Large intestine (tissue), 3 donors: ENCODE measurements at regions not wholly inside any gene's neighbourhood (a gene's known extent, or its start where the extent isn't known, plus 50 kb on each side); places are given as distances from the start of the nearest gene placed in this dataset.
A peak's percentile ranks its signal among the peaks of the same experiment; 100 is the strongest.

Source experiments
- DNase-seq, 2 donors: peaks; one replicate each; pipeline versions ENCODE4 v3.0.0 to v3.0.0-alpha.2; 2013
- H3K27ac ChIP-seq: one replicate; pipeline ENCODE4 v1.5.1; 2013; ENCODE audit warnings: low read length
- H3K27me3 ChIP-seq: 2 replicates; pipeline ENCODE4 v1.6.1; 2013; ENCODE audit warnings: low read length; ENCODE audit not compliant: control insufficient read depth, insufficient read depth
- H3K36me3 ChIP-seq: 2 replicates; pipeline ENCODE4 v1.6.1; 2013; ENCODE audit warnings: low read length; ENCODE audit not compliant: control insufficient read depth, insufficient read depth
- H3K4me1 ChIP-seq: one replicate; pipeline ENCODE4 v1.6.1; 2013; ENCODE audit warnings: low read length; ENCODE audit not compliant: control insufficient read depth, insufficient read depth
- H3K4me3 ChIP-seq: one replicate; pipeline ENCODE4 v1.5.1; 2013; ENCODE audit warnings: low read length
- H3K9me3 ChIP-seq: one replicate; pipeline ENCODE4 v1.6.1; 2013; ENCODE audit warnings: mild to moderate bottlenecking, low read depth, low read length, moderate library complexity; ENCODE audit not compliant: control insufficient read depth
- WGBS: methylation state at CpG from one replicate; pipeline ENCODE4 v1.1.5; 2013; ENCODE audit warnings: low lambda C conversion rate; ENCODE audit not compliant: insufficient coverage; 5-methylcytosine and 5-hydroxymethylcytosine counted together

- H3K9me3 ChIP-seq = no peaks in the 10 kb centered on the region
- no peaks in the 10 kb centered on the region for H3K4me1 ChIP-seq
- H3K27ac ChIP-seq = no peak overlapping the region
- DNase-seq = no peak
- H3K27me3 ChIP-seq = peaks cover 24% of the 10 kb centered on the region
- H3K36me3 ChIP-seq = no peaks in the 10 kb centered on the region
- no peak overlapping the region for H3K4me3 ChIP-seq
- WGBS = 53% methylated on average over 2 of the region's 12 CpGs
Observed at GRCh38 chr10:123585477-123586445, 80.4 kb upstream of the GPR26 start.

- H3K4me1 ChIP-seq = no peaks in the 10 kb centered on the region
- no CpG with 5 or more reads among the region's 3 CpGs for WGBS
- H3K27ac ChIP-seq = no peak overlapping the region
- no peaks in the 10 kb centered on the region for H3K36me3 ChIP-seq
- H3K9me3 ChIP-seq = no peaks in the 10 kb centered on the region
- DNase-seq = no peak
- peaks cover 24% of the 10 kb centered on the region for H3K27me3 ChIP-seq
- H3K4me3 ChIP-seq = no peak overlapping the region
Observed at GRCh38 chr10:123587110-123587509, 79.0 kb upstream of the GPR26 start.

- Histone ChIP-seq H3K36me3 (no peaks in the 10 kb centered on the region), H3K9me3 (no peaks in the 10 kb centered on the region), H3K4me1 (no peaks in the 10 kb centered on the region), H3K4me3 (no peak overlapping the region), H3K27ac (no peak overlapping the region), H3K27me3 (peaks cover 19% of the 10 kb centered on the region)
- no peak for DNase-seq
- no CpG with 5 or more reads among the region's 7 CpGs for WGBS
Observed at GRCh38 chr10:123588386-123588914, 77.7 kb upstream of the GPR26 start.

GRCh38 chr10:123595661-123596060, 70.5 kb upstream of the GPR26 start:
- H3K9me3 ChIP-seq = no peaks in the 10 kb centered on the region
- H3K4me3 ChIP-seq = no peak overlapping the region
- H3K36me3 ChIP-seq = no peaks in the 10 kb centered on the region
- H3K4me1 ChIP-seq = no peaks in the 10 kb centered on the region
- no peak overlapping the region for H3K27ac ChIP-seq
- peak; percentile 49 to 50 for DNase-seq
- no peaks in the 10 kb centered on the region for H3K27me3 ChIP-seq
- no CpG with 5 or more reads among the region's 2 CpGs for WGBS

DNA sequence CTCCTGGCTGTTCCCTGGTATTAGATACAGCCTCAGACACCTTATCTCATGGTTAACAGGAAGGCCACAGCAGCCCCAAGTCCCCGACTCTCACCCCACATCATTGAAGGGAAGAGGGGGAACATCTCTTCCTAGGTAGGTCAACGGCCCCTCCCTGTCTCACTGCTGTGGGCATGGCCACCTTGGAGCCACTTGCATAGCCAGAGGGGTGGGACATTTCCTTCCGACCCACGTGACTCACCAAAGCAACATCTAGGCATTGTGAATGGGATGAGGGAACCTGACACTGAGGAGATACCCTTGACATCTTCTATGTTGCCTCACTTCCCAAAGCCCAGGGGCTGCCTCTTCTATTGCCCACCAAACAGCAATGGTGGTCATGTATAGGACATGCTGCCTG, 68.5 kb upstream of the GPR26 start:
- no peaks in the 10 kb centered on the region for H3K27me3 ChIP-seq
- H3K27ac ChIP-seq = no peak overlapping the region
- H3K36me3 ChIP-seq = no peaks in the 10 kb centered on the region
- no peaks in the 10 kb centered on the region for H3K9me3 ChIP-seq
- no peak overlapping the region for H3K4me3 ChIP-seq
- H3K4me1 ChIP-seq = no peaks in the 10 kb centered on the region
- no peak for DNase-seq
- WGBS = no CpG with 5 or more reads among the region's 4 CpGs

DNA sequence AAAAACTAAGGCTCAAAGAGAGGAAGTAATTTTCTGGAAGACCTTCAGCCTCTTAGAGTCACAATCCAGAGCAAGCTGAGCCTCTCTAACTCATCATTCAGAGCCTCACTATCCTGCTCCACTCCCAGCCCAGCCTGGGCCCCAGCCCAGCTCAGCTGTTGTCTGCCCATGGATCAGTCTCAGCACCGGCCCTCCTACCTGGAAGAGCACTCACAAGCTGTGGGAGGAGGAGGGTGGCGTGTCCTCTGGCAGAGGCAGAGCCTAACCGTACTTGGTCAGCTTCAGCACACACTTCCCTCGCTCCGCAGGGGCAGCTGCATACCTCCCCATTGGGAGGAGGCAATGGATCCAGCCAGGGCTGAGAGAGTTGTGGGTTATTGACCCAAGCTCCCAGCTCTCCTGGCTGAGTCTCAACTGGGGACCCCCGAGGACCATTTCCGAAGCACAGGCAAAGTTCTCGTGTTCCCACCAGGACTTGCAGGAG, 66.7 kb upstream of the GPR26 start:
- Histone ChIP-seq H3K36me3 (no peaks in the 10 kb centered on the region), H3K27ac (no peak overlapping the region), H3K4me1 (no peaks in the 10 kb centered on the region), H3K9me3 (no peaks in the 10 kb centered on the region), H3K27me3 (no peaks in the 10 kb centered on the region), H3K4me3 (no peak overlapping the region)
- DNase-seq = no peak
- no CpG with 5 or more reads among the region's 8 CpGs for WGBS

DNA sequence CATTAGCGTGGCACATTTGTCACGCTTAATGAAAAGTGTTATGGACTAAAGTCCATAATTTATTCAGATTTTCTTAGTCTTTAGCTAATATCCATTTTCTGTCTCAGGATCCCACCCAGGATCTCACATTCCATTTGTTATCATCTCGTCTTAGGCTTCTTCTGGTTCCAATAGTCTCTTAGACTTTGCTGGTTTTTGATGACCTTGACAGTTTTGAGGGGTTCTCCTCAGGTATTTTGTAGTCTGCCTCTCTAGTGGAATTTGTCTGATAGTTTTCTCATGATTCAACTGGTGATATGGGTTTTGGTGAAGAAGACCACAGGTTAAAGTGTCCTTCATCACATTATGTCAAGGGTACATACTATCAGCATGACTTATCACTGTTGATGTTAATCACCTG, 66.0 kb upstream of the GPR26 start:
- Histone ChIP-seq H3K27ac (no peak overlapping the region), H3K4me1 (no peaks in the 10 kb centered on the region), H3K4me3 (no peak overlapping the region), H3K27me3 (no peaks in the 10 kb centered on the region), H3K36me3 (no peaks in the 10 kb centered on the region), H3K9me3 (no peaks in the 10 kb centered on the region)
- no peak for DNase-seq
- 100% methylated on average over 2 of the region's 3 CpGs for WGBS

DNA sequence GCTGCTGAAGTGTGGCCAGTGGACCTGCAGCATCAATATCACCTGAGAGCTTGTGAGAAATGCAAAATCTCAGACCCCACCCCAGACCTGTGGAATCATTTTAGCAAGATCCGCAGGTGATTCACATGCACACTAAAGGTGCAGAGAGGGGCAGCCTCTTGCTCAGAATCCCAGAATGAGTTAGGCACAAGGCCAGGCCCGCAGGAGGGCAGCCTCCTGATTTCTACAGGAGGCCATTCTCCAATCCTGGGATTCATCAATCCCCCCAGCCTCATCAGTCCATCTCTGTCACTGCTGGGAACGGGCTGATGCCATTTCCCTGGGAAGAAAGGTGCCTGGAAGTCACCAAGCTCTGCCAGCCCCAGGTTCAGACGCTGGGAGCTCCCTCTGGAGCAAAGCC, 63.0 kb upstream of the GPR26 start:
- no CpG with 5 or more reads among the region's 4 CpGs for WGBS

GRCh38 chr10:123604506-123604905, 61.6 kb upstream of the GPR26 start:
- H3K36me3 ChIP-seq = no peaks in the 10 kb centered on the region
- H3K9me3 ChIP-seq = no peaks in the 10 kb centered on the region
- no peak overlapping the region for H3K27ac ChIP-seq
- DNase-seq = no peak
- no CpG with 5 or more reads among the region's 6 CpGs for WGBS
- H3K4me3 ChIP-seq = no peak overlapping the region
- H3K27me3 ChIP-seq = peaks cover 4% of the 10 kb centered on the region
- no peaks in the 10 kb centered on the region for H3K4me1 ChIP-seq

More for the DNA sequence above, 63.0 kb upstream of the GPR26 start:
- no peaks in the 10 kb centered on the region for H3K4me1 ChIP-seq
- no peak overlapping the region for H3K4me3 ChIP-seq
- no peaks in the 10 kb centered on the region for H3K27me3 ChIP-seq
- no peak for DNase-seq
- H3K27ac ChIP-seq = no peak overlapping the region
- H3K9me3 ChIP-seq = no peaks in the 10 kb centered on the region
- H3K36me3 ChIP-seq = no peaks in the 10 kb centered on the region

DNA sequence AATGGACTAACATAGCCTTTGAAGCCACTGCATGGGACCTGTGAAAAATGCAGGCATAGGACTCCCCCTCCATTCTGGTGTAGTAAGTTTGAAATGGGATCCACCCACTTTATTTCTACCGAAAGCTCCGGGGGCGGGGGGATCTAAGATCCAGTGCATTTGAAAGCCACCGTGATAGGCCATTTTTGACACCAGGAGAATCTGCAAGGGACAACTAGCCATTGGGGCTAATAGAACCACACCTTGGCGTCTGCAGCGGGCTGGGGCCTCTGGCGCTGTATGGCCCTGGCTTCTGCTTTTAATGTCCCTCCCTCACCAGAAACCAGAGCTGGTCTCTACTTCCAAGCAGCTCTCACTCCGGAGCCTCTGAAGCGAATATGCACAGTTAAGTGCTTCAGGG, 60.1 kb upstream of the GPR26 start:
- Histone ChIP-seq H3K4me3 (no peak overlapping the region), H3K27ac (no peak overlapping the region), H3K9me3 (no peaks in the 10 kb centered on the region), H3K4me1 (no peaks in the 10 kb centered on the region), H3K27me3 (peaks cover 4% of the 10 kb centered on the region), H3K36me3 (no peaks in the 10 kb centered on the region)
- no CpG with 5 or more reads among the region's 9 CpGs for WGBS
- DNase-seq = no peak
